ENCODE measurements at regions not wholly inside any gene's neighbourhood (a gene's known extent, or its start where the extent isn't known, plus 50 kb on each side); places are given as distances from the start of the nearest gene placed in this dataset.

DNA sequence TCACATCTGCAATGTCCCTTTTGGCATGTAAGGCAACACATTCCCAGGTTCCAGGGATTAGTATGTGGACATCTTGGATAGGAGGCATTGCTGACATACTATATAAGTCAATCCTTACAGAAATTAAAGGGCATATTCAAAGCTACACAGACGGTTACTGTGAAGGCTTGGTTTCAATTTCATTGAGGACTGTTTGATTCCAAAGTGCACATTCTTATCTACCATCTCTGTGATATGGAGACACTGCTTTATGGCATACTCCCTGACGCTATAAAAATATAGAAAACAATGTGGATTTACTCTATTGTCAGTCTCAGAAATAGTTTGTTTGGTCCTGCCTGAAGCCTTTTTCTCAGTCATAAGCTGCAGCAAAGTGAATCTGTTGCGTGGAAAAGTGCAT is 1486.7 kb downstream of the FAM181B start:
- BruUV-seq (replicated peaks), result no TSS peak
- dilution Hi-C loops (cut with MboI; ENCODE audit: extremely low pct_ligation_motif_present, low sequenced_read_pairs) (no loop called here), intact Hi-C loops (cut with micrococcal nuclease) (no loop called here)
- POLR2A ChIA-PET, result no interaction called here
- no peak for DNase-seq (ENCODE audit: low read depth, low spot score)
- no peak overlapping the region for H3K9ac ChIP-seq (replicated peaks; ENCODE audit: extremely low read depth, insufficient read depth, low read length)
- H3K9me1 ChIP-seq (replicated peaks; ENCODE audit: control insufficient read depth, extremely low read depth, insufficient read depth, low read length), result no peaks in the 10 kb centered on the region
- FAIRE-seq, result no peak
- no peak for TF ChIP-seq POLR2AphosphoS5 (IDR thresholded peaks at IDR 0.05; ENCODE audit: insufficient read depth, low read depth, low read length)
- TF ChIP-seq, protein P1, sequence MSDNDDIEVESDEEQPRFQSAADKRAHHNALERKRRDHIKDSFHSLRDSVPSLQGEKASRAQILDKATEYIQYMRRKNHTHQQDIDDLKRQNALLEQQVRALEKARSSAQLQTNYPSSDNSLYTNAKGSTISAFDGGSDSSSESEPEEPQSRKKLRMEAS (IDR thresholded peaks at IDR 0.05; ENCODE audit: insufficient read depth, insufficient read length), result no peak
- TF ChIP-seq MYC (IDR thresholded peaks at IDR 0.05; ENCODE audit: low read depth, low read length), result no peak
- no peak for TF ChIP-seq GATA2 (IDR thresholded peaks at IDR 0.05; ENCODE audit: insufficient read depth, insufficient read length, low read depth, low read length)
- TF ChIP-seq EZH2 (IDR thresholded peaks at IDR 0.05; ENCODE audit: borderline replicate concordance, low read depth, low read length, severe bottlenecking), result no peak
- no peak for TF ChIP-seq POLR2A (IDR thresholded peaks at IDR 0.05; ENCODE audit: low read depth, low read length)
- TF ChIP-seq FOS (IDR thresholded peaks at IDR 0.05; ENCODE audit: borderline replicate concordance, insufficient read depth, low read length), result no peak
- no peak for TF ChIP-seq JUN (IDR thresholded peaks at IDR 0.05; ENCODE audit: borderline replicate concordance, insufficient read depth, insufficient read length, low read depth)
- TF ChIP-seq, protein P2, sequence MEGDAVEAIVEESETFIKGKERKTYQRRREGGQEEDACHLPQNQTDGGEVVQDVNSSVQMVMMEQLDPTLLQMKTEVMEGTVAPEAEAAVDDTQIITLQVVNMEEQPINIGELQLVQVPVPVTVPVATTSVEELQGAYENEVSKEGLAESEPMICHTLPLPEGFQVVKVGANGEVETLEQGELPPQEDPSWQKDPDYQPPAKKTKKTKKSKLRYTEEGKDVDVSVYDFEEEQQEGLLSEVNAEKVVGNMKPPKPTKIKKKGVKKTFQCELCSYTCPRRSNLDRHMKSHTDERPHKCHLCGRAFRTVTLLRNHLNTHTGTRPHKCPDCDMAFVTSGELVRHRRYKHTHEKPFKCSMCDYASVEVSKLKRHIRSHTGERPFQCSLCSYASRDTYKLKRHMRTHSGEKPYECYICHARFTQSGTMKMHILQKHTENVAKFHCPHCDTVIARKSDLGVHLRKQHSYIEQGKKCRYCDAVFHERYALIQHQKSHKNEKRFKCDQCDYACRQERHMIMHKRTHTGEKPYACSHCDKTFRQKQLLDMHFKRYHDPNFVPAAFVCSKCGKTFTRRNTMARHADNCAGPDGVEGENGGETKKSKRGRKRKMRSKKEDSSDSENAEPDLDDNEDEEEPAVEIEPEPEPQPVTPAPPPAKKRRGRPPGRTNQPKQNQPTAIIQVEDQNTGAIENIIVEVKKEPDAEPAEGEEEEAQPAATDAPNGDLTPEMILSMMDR (IDR thresholded peaks at IDR 0.05; ENCODE audit: extremely low read depth in 1 of 2, insufficient read depth in 1 of 2, low read depth in 1 of 2, low read length in 2 of 2), result no peak
- H3K27me3 ChIP-seq (ENCODE audit: control insufficient read depth in 2 of 2, insufficient read depth in 2 of 2, low read length in 2 of 2), result no peaks in the 10 kb centered on the region
- H3K27ac ChIP-seq (ENCODE audit: insufficient read depth, low read depth, low read length), result no peak overlapping the region
- no peaks in the 10 kb centered on the region for H4K20me1 ChIP-seq (replicated peaks; ENCODE audit: control insufficient read depth, extremely low read depth, insufficient read depth, low read length)
- no peaks in the 10 kb centered on the region for H3K79me2 ChIP-seq (ENCODE audit: control insufficient read depth, insufficient read depth, low read length)
- CTCF ChIA-PET, result no interaction called here
- no peak overlapping the region for H2AFZ ChIP-seq (ENCODE audit: low read depth, low read length)
- no peaks in the 10 kb centered on the region for H3K36me3 ChIP-seq (ENCODE audit: control insufficient read depth in 2 of 2, extremely low read depth in 1 of 2, insufficient read depth in 2 of 2, low read length in 2 of 2)
- no peaks in the 10 kb centered on the region for H3K9me3 ChIP-seq (replicated peaks; ENCODE audit: control insufficient read depth, insufficient read depth, low read length)
- H3K4me2 ChIP-seq (ENCODE audit: insufficient read depth, low read length), result no peak overlapping the region
- H3K4me3 ChIP-seq (replicated peaks in 1 of 3; ENCODE audit: insufficient read depth in 1 of 3, low read depth in 1 of 3, low read length in 3 of 3), result no peak overlapping the region
- no peaks in the 10 kb centered on the region for H3K4me1 ChIP-seq (ENCODE audit: control insufficient read depth, extremely low read depth, insufficient read depth, low read length)
